HG03575 (cell line): ENCODE measurements at regions not wholly inside any gene's neighbourhood (a gene's known extent, or its start where the extent isn't known, plus 50 kb on each side); places are given as distances from the start of the nearest gene placed in this dataset.

Experiments
- ATAC-seq: cut with Tn5 transposase; IDR thresholded peaks from one replicate; pipeline ENCODE4 v1.9.1; 2021; ENCODE audit not compliant: unreplicated experiment, insufficient number of reproducible peaks, low FRiP score; ENCODE audit errors: extremely low read depth

- ATAC-seq, result no peak
These were observed 241.9 kb upstream of the CDH20 start for GRCh38 chr18:61091379-61091778.

- ATAC-seq, result no peak
These were observed 239.3 kb upstream of the CDH20 start for GRCh38 chr18:61093965-61094364.

GRCh38 chr18:61096226-61096625 is 237.0 kb upstream of the CDH20 start:
- no peak for ATAC-seq

- no peak for ATAC-seq
These were observed 226.1 kb upstream of the CDH20 start for GRCh38 chr18:61107113-61107512.

- no peak for ATAC-seq
These were observed 224.5 kb upstream of the CDH20 start for GRCh38 chr18:61108706-61109105.

- ATAC-seq, result no peak
These were observed 209.9 kb upstream of the CDH20 start for GRCh38 chr18:61123309-61123708.

GRCh38 chr18:61127714-61128467 is 205.3 kb upstream of the CDH20 start:
- no peak for ATAC-seq

- no peak for ATAC-seq
These were observed 204.2 kb upstream of the CDH20 start for GRCh38 chr18:61129001-61129400.

- ATAC-seq, result no peak
These were observed 201.2 kb upstream of the CDH20 start for GRCh38 chr18:61132031-61132430.

GRCh38 chr18:61133783-61134182 is 199.4 kb upstream of the CDH20 start:
- no peak for ATAC-seq

GRCh38 chr18:61136711-61137251 is 196.4 kb upstream of the CDH20 start:
- no peak for ATAC-seq

- no peak for ATAC-seq
These were observed 191.5 kb upstream of the CDH20 start for GRCh38 chr18:61141691-61142090.

- no peak for ATAC-seq
These were observed 184.9 kb upstream of the CDH20 start for GRCh38 chr18:61148322-61148721.

- no peak for ATAC-seq
These were observed 183.4 kb upstream of the CDH20 start for GRCh38 chr18:61149786-61150185.

GRCh38 chr18:61153571-61153970 is 179.7 kb upstream of the CDH20 start:
- ATAC-seq, result no peak

- no peak for ATAC-seq
These were observed 178.4 kb upstream of the CDH20 start for GRCh38 chr18:61154866-61155265.

- no peak for ATAC-seq
These were observed 177.6 kb upstream of the CDH20 start for GRCh38 chr18:61155586-61155985.

GRCh38 chr18:61157451-61157850 is 175.8 kb upstream of the CDH20 start:
- ATAC-seq, result no peak

- ATAC-seq, result no peak
These were observed 174.0 kb upstream of the CDH20 start for GRCh38 chr18:61159246-61159645.

GRCh38 chr18:61164321-61164720 is 168.9 kb upstream of the CDH20 start:
- no peak for ATAC-seq

GRCh38 chr18:61167902-61168301 is 165.3 kb upstream of the CDH20 start:
- ATAC-seq, result no peak
